ENCODE measurements at regions not wholly inside any gene's neighbourhood (a gene's known extent, or its start where the extent isn't known, plus 50 kb on each side); places are given as distances from the start of the nearest gene placed in this dataset.

- CTCF ChIA-PET: no interaction called here
- Histone ChIP-seq H3K4me3 (ENCODE audit: low read depth, low read length) (no peak overlapping the region), H3K27ac (ENCODE audit: low read depth, low read length) (no peak overlapping the region), H3K27me3 (ENCODE audit: control insufficient read depth, insufficient read depth, low read length) (no peaks in the 10 kb centered on the region), H3K9me3 (ENCODE audit: control insufficient read depth, insufficient read depth, low read length) (peaks cover 35% of the 10 kb centered on the region)
- POLR2A ChIA-PET: no interaction called here
- TF ChIP-seq CTCF (IDR thresholded peaks at IDR 0.05; ENCODE audit: low read depth, low read length): no peak
- no peak for DNase-seq (ENCODE audit: low read depth, low spot score)
Measured at GRCh38 chr2:15869871-15870270, 70.5 kb upstream of the MYCN start.

- no peaks in the 10 kb centered on the region for H3K27me3 ChIP-seq (ENCODE audit: control insufficient read depth, insufficient read depth, low read length)
- no peak for TF ChIP-seq CTCF (IDR thresholded peaks at IDR 0.05; ENCODE audit: low read depth, low read length)
- no peak overlapping the region for H3K27ac ChIP-seq (ENCODE audit: low read depth, low read length)
- H3K4me3 ChIP-seq (ENCODE audit: low read depth, low read length): no peak overlapping the region
- CTCF ChIA-PET: no interaction called here
- no peak for DNase-seq (ENCODE audit: low read depth, low spot score)
- POLR2A ChIA-PET: no interaction called here
- peaks cover 36% of the 10 kb centered on the region for H3K9me3 ChIP-seq (ENCODE audit: control insufficient read depth, insufficient read depth, low read length)
Measured at GRCh38 chr2:15870565-15870964, 69.8 kb upstream of the MYCN start.

DNA sequence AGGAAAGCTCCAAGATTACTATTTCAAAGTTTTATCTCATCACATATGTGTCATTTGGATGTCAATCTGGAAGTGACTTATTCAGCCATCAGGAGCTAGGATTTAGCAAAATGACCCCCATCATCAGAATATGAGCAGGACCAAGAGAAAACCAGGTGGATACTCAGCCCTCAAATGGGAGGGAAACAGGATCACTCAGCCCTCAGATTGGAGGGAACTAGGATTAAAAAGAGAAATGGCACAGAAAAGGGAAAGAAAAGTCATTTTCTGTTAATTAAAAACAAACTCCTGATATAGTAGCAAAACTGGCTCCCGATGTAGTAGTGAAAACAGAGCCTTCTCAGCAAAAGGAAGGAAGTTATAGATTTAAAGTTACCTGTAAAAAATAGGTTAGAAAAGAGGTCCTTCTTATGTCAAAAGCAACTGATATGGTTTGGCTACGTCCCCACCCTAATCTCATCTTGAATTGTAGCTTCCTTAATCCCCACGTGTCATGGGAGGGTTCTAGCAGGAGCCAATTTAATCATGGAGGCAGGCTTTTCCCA, 69.0 kb upstream of the MYCN start:
- no peak for DNase-seq (ENCODE audit: low read depth, low spot score)
- H3K9me3 ChIP-seq (ENCODE audit: control insufficient read depth, insufficient read depth, low read length): peaks cover 38% of the 10 kb centered on the region
- no peak for TF ChIP-seq CTCF (IDR thresholded peaks at IDR 0.05; ENCODE audit: low read depth, low read length)
- POLR2A ChIA-PET: no interaction called here
- no peak overlapping the region for H3K4me3 ChIP-seq (ENCODE audit: low read depth, low read length)
- CTCF ChIA-PET: no interaction called here
- H3K27me3 ChIP-seq (ENCODE audit: control insufficient read depth, insufficient read depth, low read length): no peaks in the 10 kb centered on the region
- no peak overlapping the region for H3K27ac ChIP-seq (ENCODE audit: low read depth, low read length)

DNA sequence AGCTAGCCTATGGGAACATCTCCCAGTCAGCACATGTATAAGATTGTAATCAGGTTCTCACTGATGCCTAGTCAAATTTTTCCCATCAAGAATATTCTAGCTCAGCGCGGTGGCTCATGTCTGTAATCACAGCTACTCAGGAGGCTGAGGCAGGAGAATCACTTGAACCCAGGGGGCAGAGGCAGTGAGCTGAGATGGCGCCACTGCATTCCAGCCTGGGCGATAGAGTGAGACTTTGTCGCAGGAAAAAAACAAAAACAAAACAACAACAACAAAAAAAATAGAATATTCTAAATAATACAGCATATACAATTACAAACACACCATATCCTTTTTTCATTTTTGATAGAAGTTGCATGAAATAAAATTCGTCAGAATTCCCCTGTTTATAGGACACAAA, 67.5 kb upstream of the MYCN start:
- ChIA-PET CTCF (no interaction called here), POLR2A (no interaction called here)
- DNase-seq (ENCODE audit: low read depth, low spot score): no peak
- H3K27me3 ChIP-seq (ENCODE audit: control insufficient read depth, insufficient read depth, low read length): no peaks in the 10 kb centered on the region
- TF ChIP-seq CTCF (IDR thresholded peaks at IDR 0.05; ENCODE audit: low read depth, low read length): no peak
- H3K9me3 ChIP-seq (ENCODE audit: control insufficient read depth, insufficient read depth, low read length): peaks cover 35% of the 10 kb centered on the region
- no peak overlapping the region for H3K4me3 ChIP-seq (ENCODE audit: low read depth, low read length)
- H3K27ac ChIP-seq (ENCODE audit: low read depth, low read length): no peak overlapping the region

DNA sequence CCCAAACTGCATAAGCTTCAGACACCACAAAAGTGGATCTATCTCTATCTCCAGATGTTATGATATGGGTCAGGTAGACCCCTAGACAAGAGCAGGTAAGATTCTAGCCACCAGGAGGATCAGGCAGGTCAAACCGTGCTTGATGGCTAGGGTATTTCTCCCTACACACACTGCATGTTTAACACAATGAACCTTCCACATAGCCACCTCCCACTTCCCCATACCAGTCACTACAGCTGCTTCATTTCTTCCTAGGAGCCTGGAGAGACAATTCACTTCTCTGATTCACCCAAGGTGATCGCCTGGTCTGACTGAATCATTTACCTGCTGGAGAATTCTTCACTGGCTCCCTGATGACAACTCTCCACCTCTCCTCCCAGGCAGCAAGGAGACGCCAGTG, 66.0 kb upstream of the MYCN start:
- no peak for DNase-seq (ENCODE audit: low read depth, low spot score)
- peaks cover 35% of the 10 kb centered on the region for H3K9me3 ChIP-seq (ENCODE audit: control insufficient read depth, insufficient read depth, low read length)
- TF ChIP-seq CTCF (IDR thresholded peaks at IDR 0.05; ENCODE audit: low read depth, low read length): no peak
- H3K4me3 ChIP-seq (ENCODE audit: low read depth, low read length): no peak overlapping the region
- no peak overlapping the region for H3K27ac ChIP-seq (ENCODE audit: low read depth, low read length)
- no peaks in the 10 kb centered on the region for H3K27me3 ChIP-seq (ENCODE audit: control insufficient read depth, insufficient read depth, low read length)
- ChIA-PET POLR2A (no interaction called here), CTCF (no interaction called here)

Measured in AG04450 (cell line).